ENCODE measurements at regions not wholly inside any gene's neighbourhood (a gene's known extent, or its start where the extent isn't known, plus 50 kb on each side); places are given as distances from the start of the nearest gene placed in this dataset.
A peak's percentile ranks its signal among the peaks of the same experiment; 100 is the strongest.
"Not testable (repeated sequence)": the region's sequence is repeated elsewhere in the genome, so short reads cannot be mapped to it uniquely, and the experiment has no call there.

DNA sequence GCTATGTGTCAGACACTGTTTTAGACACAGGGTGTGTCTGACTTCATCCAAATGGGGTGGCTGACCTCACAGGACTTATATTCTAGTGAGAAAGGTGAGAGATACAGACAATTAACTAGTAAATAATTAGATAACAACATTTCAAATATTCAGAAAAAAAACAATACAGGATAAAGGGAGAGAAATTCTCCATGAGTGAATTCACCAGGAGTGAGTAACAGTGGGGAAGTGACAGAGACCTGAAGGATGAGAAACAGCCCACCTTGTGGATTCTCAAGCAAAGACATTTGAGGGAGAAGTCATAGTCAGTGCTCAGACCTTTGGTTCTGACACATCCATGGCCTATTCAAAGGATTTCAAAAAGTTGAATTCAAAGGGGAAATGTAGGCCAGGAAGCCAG, 627.9 kb downstream of the IQCM start:
- TF ChIP-seq, protein P1, sequence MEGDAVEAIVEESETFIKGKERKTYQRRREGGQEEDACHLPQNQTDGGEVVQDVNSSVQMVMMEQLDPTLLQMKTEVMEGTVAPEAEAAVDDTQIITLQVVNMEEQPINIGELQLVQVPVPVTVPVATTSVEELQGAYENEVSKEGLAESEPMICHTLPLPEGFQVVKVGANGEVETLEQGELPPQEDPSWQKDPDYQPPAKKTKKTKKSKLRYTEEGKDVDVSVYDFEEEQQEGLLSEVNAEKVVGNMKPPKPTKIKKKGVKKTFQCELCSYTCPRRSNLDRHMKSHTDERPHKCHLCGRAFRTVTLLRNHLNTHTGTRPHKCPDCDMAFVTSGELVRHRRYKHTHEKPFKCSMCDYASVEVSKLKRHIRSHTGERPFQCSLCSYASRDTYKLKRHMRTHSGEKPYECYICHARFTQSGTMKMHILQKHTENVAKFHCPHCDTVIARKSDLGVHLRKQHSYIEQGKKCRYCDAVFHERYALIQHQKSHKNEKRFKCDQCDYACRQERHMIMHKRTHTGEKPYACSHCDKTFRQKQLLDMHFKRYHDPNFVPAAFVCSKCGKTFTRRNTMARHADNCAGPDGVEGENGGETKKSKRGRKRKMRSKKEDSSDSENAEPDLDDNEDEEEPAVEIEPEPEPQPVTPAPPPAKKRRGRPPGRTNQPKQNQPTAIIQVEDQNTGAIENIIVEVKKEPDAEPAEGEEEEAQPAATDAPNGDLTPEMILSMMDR (IDR thresholded peaks at IDR 0.05; ENCODE audit: insufficient read depth in 1 of 2, low read depth in 1 of 2, low read length in 1 of 2, severe bottlenecking in 1 of 2, unreplicated experiment in 1 of 2) = no peak
- Histone ChIP-seq H3K9me3 (no peaks in the 10 kb centered on the region), H3K36me3 (ENCODE audit: control insufficient read depth, insufficient read depth, low read length) (no peaks in the 10 kb centered on the region), H3K4me1 (no peaks in the 10 kb centered on the region), H3K27me3 (replicated peaks; ENCODE audit: control insufficient read depth, insufficient read depth, low read length) (no peaks in the 10 kb centered on the region), H3K4me3 (ENCODE audit: low read depth, low read length) (no peak overlapping the region)
- POLR2A ChIA-PET = no interaction called here
- Mint-ChIP-seq H3K27me3 (ENCODE audit: insufficient read depth, unreplicated experiment) (no peaks in the 10 kb centered on the region), H3K36me3 (ENCODE audit: insufficient read depth, unreplicated experiment) (no peaks in the 10 kb centered on the region), H3K27ac (ENCODE audit: unreplicated experiment) (no peak overlapping the region), H3K4me3 (ENCODE audit: unreplicated experiment) (no peak overlapping the region), H3K4me1 (ENCODE audit: low read depth, unreplicated experiment) (no peaks in the 10 kb centered on the region), H3K9me3 (ENCODE audit: unreplicated experiment) (no peaks in the 10 kb centered on the region)
- intact Hi-C loops (cut with micrococcal nuclease; ENCODE audit: unreplicated experiment) = loop anchor here (1.0 kb wide), 1 partner anchor 24 kb away; no protein-coding TSS in a partner anchor
- CTCF ChIA-PET = no interaction called here
- no TSS peak for BruUV-seq (replicated peaks)
- DNase-seq = no peak

DNA sequence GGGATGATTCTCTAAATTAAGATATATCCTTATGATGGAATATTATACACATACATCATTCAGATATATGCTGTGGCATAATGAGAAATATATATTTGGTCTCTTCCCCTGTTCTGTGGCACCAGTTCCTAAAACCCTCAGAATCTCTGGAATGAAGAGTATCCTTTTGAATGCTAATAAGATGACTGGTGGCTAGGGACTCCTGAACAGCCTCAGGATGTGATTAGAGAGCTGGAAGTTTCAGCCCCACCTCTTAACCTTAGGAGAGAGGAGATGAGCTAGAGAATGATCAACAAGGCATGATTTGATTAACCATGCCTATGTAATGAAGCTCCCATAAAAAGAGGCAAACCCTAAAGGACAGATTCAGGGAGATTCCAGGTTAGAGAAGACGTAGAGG, 632.0 kb downstream of the IQCM start:
- TF ChIP-seq, protein P1 (IDR thresholded peaks at IDR 0.05; ENCODE audit: insufficient read depth in 1 of 2, low read depth in 1 of 2, low read length in 1 of 2, severe bottlenecking in 1 of 2, unreplicated experiment in 1 of 2) = no peak
- Mint-ChIP-seq H3K4me1 (ENCODE audit: low read depth, unreplicated experiment) (peaks cover 5% of the 10 kb centered on the region), H3K4me3 (ENCODE audit: unreplicated experiment) (no peak overlapping the region), H3K27ac (ENCODE audit: unreplicated experiment) (no peak overlapping the region), H3K9me3 (ENCODE audit: unreplicated experiment) (peaks cover 5% of the 10 kb centered on the region), H3K36me3 (ENCODE audit: insufficient read depth, unreplicated experiment) (no peaks in the 10 kb centered on the region), H3K27me3 (ENCODE audit: insufficient read depth, unreplicated experiment) (no peaks in the 10 kb centered on the region)
- POLR2A ChIA-PET = no interaction called here
- Histone ChIP-seq H3K27me3 (replicated peaks; ENCODE audit: control insufficient read depth, insufficient read depth, low read length) (no peaks in the 10 kb centered on the region), H3K4me3 (ENCODE audit: low read depth, low read length) (no peak overlapping the region), H3K4me1 (peaks cover 4% of the 10 kb centered on the region; the same call in 1 of the 2 replicates), H3K36me3 (ENCODE audit: control insufficient read depth, insufficient read depth, low read length) (no peaks in the 10 kb centered on the region), H3K9me3 (no peaks in the 10 kb centered on the region)
- intact Hi-C loops (cut with micrococcal nuclease; ENCODE audit: unreplicated experiment) = no loop called here
- CTCF ChIA-PET = no interaction called here
- no peak for DNase-seq
- BruUV-seq (replicated peaks) = no TSS peak

DNA sequence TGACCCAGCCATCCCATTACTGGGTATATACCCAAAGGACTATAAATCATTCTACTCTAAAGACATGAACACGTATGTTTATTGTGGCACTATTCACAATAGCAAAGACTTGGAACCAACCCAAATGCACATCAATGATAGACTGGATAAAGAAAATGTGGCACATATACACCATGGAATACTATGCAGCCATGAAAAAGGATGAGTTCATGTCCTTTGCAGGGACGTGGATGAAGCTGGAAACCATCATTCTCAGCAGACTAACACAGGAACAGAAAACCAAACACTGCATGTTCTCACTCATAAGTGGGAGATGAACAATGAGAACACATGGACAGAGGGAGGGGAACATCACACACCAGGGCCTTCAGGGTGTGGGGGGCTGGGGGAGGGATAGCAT, 634.2 kb downstream of the IQCM start:
- H3K27me3 Mint-ChIP-seq (ENCODE audit: insufficient read depth, unreplicated experiment); BruUV-seq (replicated peaks); H3K36me3 Mint-ChIP-seq (ENCODE audit: insufficient read depth, unreplicated experiment): not testable (repeated sequence)

DNA sequence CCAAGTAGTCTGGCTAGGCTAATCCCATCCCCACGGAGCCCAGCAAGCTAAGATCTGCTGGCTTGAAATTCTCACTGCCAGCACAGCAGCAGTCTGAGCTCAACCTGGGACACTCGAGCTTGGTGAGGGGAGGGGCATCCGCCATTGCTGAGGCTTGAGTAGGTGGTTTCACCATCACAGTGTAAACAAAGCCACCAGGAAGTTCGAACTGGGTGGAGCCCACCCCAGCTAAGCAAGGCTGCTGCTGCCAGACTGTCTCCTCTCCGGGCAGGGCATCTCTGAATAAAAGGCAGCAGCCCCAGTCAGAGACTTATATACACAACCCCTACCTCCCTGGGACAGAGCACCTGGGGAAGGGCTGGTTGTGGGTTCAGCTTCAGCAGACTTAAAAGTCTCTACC, 639.6 kb downstream of the IQCM start:
- POLR2A ChIA-PET = no interaction called here
- peak in 1 of 2 experiments; percentile 31 for DNase-seq
- no peaks in the 10 kb centered on the region for H3K9me3 ChIP-seq
- Mint-ChIP-seq H3K9me3 (ENCODE audit: unreplicated experiment) (peaks cover 22% of the 10 kb centered on the region), H3K4me1 (ENCODE audit: low read depth, unreplicated experiment) (peaks cover 7% of the 10 kb centered on the region), H3K4me3 (ENCODE audit: unreplicated experiment) (no peak overlapping the region), H3K27ac (ENCODE audit: unreplicated experiment) (no peak overlapping the region), H3K27me3 (ENCODE audit: insufficient read depth, unreplicated experiment) (peaks cover 5% of the 10 kb centered on the region), H3K36me3 (ENCODE audit: insufficient read depth, unreplicated experiment) (no peaks in the 10 kb centered on the region)
- no TSS peak for BruUV-seq (replicated peaks)
- intact Hi-C loops (cut with micrococcal nuclease; ENCODE audit: unreplicated experiment) = no loop called here
- TF ChIP-seq, protein P1 (IDR thresholded peaks at IDR 0.05; ENCODE audit: insufficient read depth in 1 of 2, low read depth in 1 of 2, low read length in 1 of 2, severe bottlenecking in 1 of 2, unreplicated experiment in 1 of 2) = no peak
- H3K4me1 ChIP-seq = peaks cover 4% of the 10 kb centered on the region; the same call in 1 of the 2 replicates
- CTCF ChIA-PET = no interaction called here
- H3K27me3 ChIP-seq (replicated peaks; ENCODE audit: control insufficient read depth, insufficient read depth, low read length) = no peaks in the 10 kb centered on the region
- no peak overlapping the region for H3K4me3 ChIP-seq (ENCODE audit: low read depth, low read length)
- no peaks in the 10 kb centered on the region for H3K36me3 ChIP-seq (ENCODE audit: control insufficient read depth, insufficient read depth, low read length)

More for the DNA sequence above, 634.2 kb downstream of the IQCM start:
- H3K9me3 ChIP-seq; H3K4me3 Mint-ChIP-seq (ENCODE audit: unreplicated experiment); H3K4me3 ChIP-seq (ENCODE audit: low read depth, low read length); intact Hi-C loops (cut with micrococcal nuclease; ENCODE audit: unreplicated experiment); H3K4me1 Mint-ChIP-seq (ENCODE audit: low read depth, unreplicated experiment); POLR2A ChIA-PET; DNase-seq; H3K27me3 ChIP-seq (replicated peaks; ENCODE audit: control insufficient read depth, insufficient read depth, low read length); CTCF ChIA-PET; H3K27ac Mint-ChIP-seq (ENCODE audit: unreplicated experiment); H3K4me1 ChIP-seq; H3K36me3 ChIP-seq (ENCODE audit: control insufficient read depth, insufficient read depth, low read length): not testable (repeated sequence)
- peaks cover 22% of the 10 kb centered on the region for H3K9me3 Mint-ChIP-seq (ENCODE audit: unreplicated experiment)
